H1 (cell line): ENCODE measurements at regions not wholly inside any gene's neighbourhood (a gene's known extent, or its start where the extent isn't known, plus 50 kb on each side); places are given as distances from the start of the nearest gene placed in this dataset.

Source experiments
- CTCF ChIA-PET: fragments of 300-600 bp; sonication (Branson Sonifier 250); formaldehyde crosslinking; loops from one replicate; lab custom pipeline; 2021; ENCODE audit not compliant: partially characterized antibody; lab: Charles Lee
- POLR2A ChIA-PET: fragments of 300-600 bp; sonication (Branson Sonifier 250); formaldehyde crosslinking; loops from one replicate; lab custom pipeline; 2021; ENCODE audit warnings: inconsistent platforms; ENCODE audit not compliant: partially characterized antibody; lab: Charles Lee
- DNase-seq, 2 experiments: peaks; one replicate each; pipeline versions ENCODE4 v3.0.0 to v3.0.0-alpha.2; 2010 to 2022; ENCODE audit warnings: low spot score in 2 of 2, low read depth in 1 of 2, mixed read lengths in 1 of 2
- FAIRE-seq: peaks from 2 replicates; lab custom pipeline; 2011; peaks lifted over from hg19 to GRCh38; lab: Jason Lieb, UNC
- H2AFZ ChIP-seq: 2 replicates; pipeline ENCODE4 v1.8.1; 2012; ENCODE audit warnings: low read length, inconsistent platforms
- H2AK5ac ChIP-seq: 2 replicates; pipeline ENCODE4 v1.6.1; 2013; ENCODE audit warnings: low read depth, low read length
- H2BK120ac ChIP-seq: replicated peaks from 2 replicates; pipeline ENCODE3; 2013; ENCODE audit warnings: low read depth, low read length, inconsistent platforms
- H2BK12ac ChIP-seq: 2 replicates; pipeline ENCODE4 v1.6.1; 2013; ENCODE audit warnings: low read depth, low read length
- H2BK15ac ChIP-seq: 2 replicates; pipeline ENCODE4 v1.6.1; 2013; ENCODE audit warnings: low read length
- H2BK20ac ChIP-seq: 2 replicates; pipeline ENCODE4 v1.6.1; 2013; ENCODE audit warnings: low read length
- H2BK5ac ChIP-seq: 2 replicates; pipeline ENCODE4 v1.6.1; 2013; ENCODE audit warnings: low read depth, low read length
- H3K14ac ChIP-seq: 2 replicates; pipeline ENCODE4 v1.6.1; 2013; ENCODE audit warnings: inconsistent platforms; ENCODE audit not compliant: insufficient read length
- H3K18ac ChIP-seq: 2 replicates; pipeline ENCODE4 v1.6.1; 2013; ENCODE audit warnings: low read length; ENCODE audit errors: extremely low read depth
- H3K23ac ChIP-seq: 2 replicates; pipeline ENCODE4 v1.6.1; 2013; ENCODE audit warnings: inconsistent platforms; ENCODE audit not compliant: insufficient read length
- H3K23me2 ChIP-seq: 2 replicates; pipeline ENCODE4 v1.6.1; 2013; ENCODE audit warnings: low read depth, low read length
- H3K27ac ChIP-seq: 2 replicates; pipeline ENCODE4 v1.6.1; 2011; ENCODE audit warnings: low read depth, low read length, inconsistent platforms
- H3K27me3 ChIP-seq, 4 experiments: replicated peaks in 1 of 4; 1 replicate in 1 of 4; 2 replicates in 3 of 4; pipeline versions ENCODE4 v1.6.1 to v1.8.1; 2011 to 2013; ENCODE audit warnings: low read length in 3 of 4, mild to moderate bottlenecking in 3 of 4, inconsistent platforms in 2 of 4, mixed read lengths in 2 of 4, moderate library complexity in 1 of 4; ENCODE audit not compliant: control insufficient read depth in 3 of 4, insufficient read depth in 3 of 4; ENCODE audit errors: extremely low read depth in 1 of 4
- H3K36me3 ChIP-seq, 4 experiments: 2 replicates each; pipeline versions ENCODE4 v1.6.1 to v1.8.1; 2011 to 2013; ENCODE audit warnings: mild to moderate bottlenecking in 4 of 4, low read length in 3 of 4, moderate library complexity in 2 of 4, control low read depth in 1 of 4, inconsistent platforms in 1 of 4; ENCODE audit not compliant: insufficient read depth in 4 of 4, control insufficient read depth in 2 of 4
- H3K4ac ChIP-seq: replicated peaks from 2 replicates; pipeline ENCODE3; 2013; ENCODE audit warnings: low read length, low read depth, mixed read lengths, inconsistent platforms; ENCODE audit not compliant: insufficient read length
- H3K4me1 ChIP-seq, 4 experiments: replicated peaks in 1 of 4; 1 replicate in 1 of 4; 2 replicates in 3 of 4; pipeline versions ENCODE4 v1.6.1 to v1.8.1; 2011 to 2013; ENCODE audit warnings: low read length in 3 of 4, inconsistent platforms in 2 of 4, mixed read lengths in 1 of 4; ENCODE audit not compliant: insufficient read depth in 4 of 4, control insufficient read depth in 3 of 4
- H3K4me2 ChIP-seq, 2 experiments: 2 replicates each; pipeline versions ENCODE4 v1.6.1 to v1.8.1; 2011 to 2013; ENCODE audit warnings: low read depth in 2 of 2, low read length in 2 of 2, control low read depth in 1 of 2, inconsistent platforms in 1 of 2, mild to moderate bottlenecking in 1 of 2; ENCODE audit not compliant: insufficient read depth in 1 of 2
- H3K4me3 ChIP-seq, 4 experiments: fragments of 200-600, 300-600 bp in 1 of 4; sonication (generic), shearing (Covaris generic), sonication (Bioruptor Twin) in 1 of 4; 2 replicates each; pipeline versions ENCODE4 v1.5.1 to v1.8.1; 2011 to 2016; ENCODE audit warnings: low read length in 4 of 4, low read depth in 3 of 4, control low read depth in 2 of 4, inconsistent platforms in 2 of 4, mild to moderate bottlenecking in 2 of 4, mixed read lengths in 1 of 4, moderate library complexity in 1 of 4; ENCODE audit not compliant: insufficient read depth in 2 of 4; ENCODE audit errors: extremely low read depth in 1 of 4
- H3K56ac ChIP-seq: replicated peaks from 2 replicates; pipeline ENCODE3; 2013; ENCODE audit warnings: low read depth, mild to moderate bottlenecking, mixed read lengths, low read length, inconsistent platforms; ENCODE audit not compliant: insufficient read length
- H3K79me1 ChIP-seq: 2 replicates; pipeline ENCODE4 v1.6.1; 2013; ENCODE audit warnings: low read depth, low read length, control low read depth
- H3K79me2 ChIP-seq, 2 experiments: 2 replicates each; pipeline versions ENCODE4 v1.6.1 to v1.8.1; 2012 to 2013; ENCODE audit warnings: low read length in 2 of 2, mild to moderate bottlenecking in 2 of 2, inconsistent platforms in 1 of 2; ENCODE audit not compliant: insufficient read depth in 2 of 2, control insufficient read depth in 1 of 2
- H3K9ac ChIP-seq, 4 experiments: replicated peaks in 1 of 4; 1 replicate in 1 of 4; 2 replicates in 3 of 4; pipeline versions ENCODE4 v1.6.1 to v1.8.1; 2011 to 2013; ENCODE audit warnings: low read depth in 3 of 4, low read length in 3 of 4, control low read depth in 2 of 4, mild to moderate bottlenecking in 2 of 4, moderate library complexity in 2 of 4, inconsistent platforms in 1 of 4; ENCODE audit errors: extremely low read depth in 1 of 4
- H3K9me3 ChIP-seq, 2 experiments: 2 replicates each; pipeline versions ENCODE4 v1.6.1 to v1.8.1; 2012 to 2013; ENCODE audit warnings: mild to moderate bottlenecking in 2 of 2, moderate library complexity in 2 of 2, control low read depth in 1 of 2, inconsistent platforms in 1 of 2, low read depth in 1 of 2, low read length in 1 of 2, mixed read lengths in 1 of 2; ENCODE audit not compliant: insufficient read depth in 2 of 2
- H4K20me1 ChIP-seq, 2 experiments: replicated peaks in 1 of 2; 2 replicates each; pipeline versions ENCODE3 to v1.8.1; 2011 to 2013; ENCODE audit warnings: inconsistent platforms in 2 of 2, low read length in 2 of 2, mild to moderate bottlenecking in 1 of 2; ENCODE audit not compliant: insufficient read depth in 2 of 2, control insufficient read depth in 1 of 2
- H4K5ac ChIP-seq: 2 replicates; pipeline ENCODE4 v1.6.1; 2013; ENCODE audit warnings: low read length, low read depth, mixed read lengths, inconsistent platforms; ENCODE audit not compliant: insufficient read length
- H4K8ac ChIP-seq: 2 replicates; pipeline ENCODE4 v1.8.0; 2013; ENCODE audit warnings: mild to moderate bottlenecking, moderate library complexity, low read length, inconsistent platforms; ENCODE audit not compliant: insufficient read depth; ENCODE audit errors: extremely low read depth
- H4K91ac ChIP-seq: replicated peaks from 2 replicates; pipeline ENCODE3; 2013; ENCODE audit warnings: low read length, mixed read lengths, inconsistent platforms; ENCODE audit not compliant: insufficient read length
- CBX8 ChIP-seq: fragments of 300-800, 300-1000 bp; sonication (generic); IDR thresholded peaks from 2 replicates; pipeline ENCODE4 v1.7.1; 2016; ENCODE audit warnings: low read depth, low read length, borderline replicate concordance
- EGR1 ChIP-seq: IDR thresholded peaks from 2 replicates; pipeline ENCODE4 v1.6.1; 2011; ENCODE audit warnings: low read depth, low read length, borderline replicate concordance
- FOSL1 ChIP-seq: IDR thresholded peaks from 2 replicates; pipeline ENCODE4 v1.6.1; 2011; ENCODE audit warnings: mild to moderate bottlenecking, low read depth, low read length, moderate library complexity; ENCODE audit not compliant: insufficient read depth
- JUND ChIP-seq: IDR thresholded peaks from 2 replicates; pipeline ENCODE4 v1.6.1; 2011; ENCODE audit warnings: mild to moderate bottlenecking, improper control_type of control experiment, low read length
- KDM5A ChIP-seq: fragments of 200-600 bp; IDR thresholded peaks from 2 replicates; pipeline ENCODE4 v1.7.1; 2012; ENCODE audit warnings: mild to moderate bottlenecking, low read length, inconsistent platforms, mixed read lengths
- NANOG ChIP-seq: IDR thresholded peaks from 2 replicates; pipeline ENCODE4 v1.6.1; 2011; ENCODE audit warnings: low read length, low read depth, mild to moderate bottlenecking, inconsistent platforms; ENCODE audit not compliant: insufficient read depth, poor library complexity, severe bottlenecking
- NRF1 ChIP-seq: IDR thresholded peaks from 2 replicates; pipeline ENCODE4 v1.6.1; 2011; ENCODE audit warnings: mild to moderate bottlenecking, low read depth, low read length, improper control_type of control experiment
- POU5F1 ChIP-seq: IDR thresholded peaks from 2 replicates; pipeline ENCODE4 v1.6.1; 2011; ENCODE audit warnings: low read depth, mild to moderate bottlenecking, low read length, moderate library complexity
- YY1 ChIP-seq: IDR thresholded peaks from 2 replicates; pipeline ENCODE4 v1.6.1; 2011; ENCODE audit warnings: low read depth, mild to moderate bottlenecking, low read length
- WGBS, 2 experiments: shearing (Covaris generic) in 1 of 2; methylation state at CpG; one replicate each; pipeline versions ENCODE4 v1.1.6 to v1.1.7; 2013 to 2015; ENCODE audit warnings: low lambda C conversion rate in 2 of 2, mixed read lengths in 2 of 2, inconsistent platforms in 1 of 2, low coverage in 1 of 2, missing lambda C conversion rate in 1 of 2; ENCODE audit not compliant: insufficient replicate concordance in 2 of 2, insufficient coverage in 1 of 2, insufficient read length in 1 of 2; ENCODE audit errors: extremely low coverage in 1 of 2, missing lambda C conversion rate in 1 of 2; 5-methylcytosine and 5-hydroxymethylcytosine counted together
- TF ChIP-seq, protein P1 (sequence below): IDR thresholded peaks from 2 replicates; pipeline ENCODE4 v1.6.1; 2011; ENCODE audit warnings: low read length, improper control_type of control experiment
- TF ChIP-seq, protein P2 (sequence below): IDR thresholded peaks from 2 replicates; pipeline ENCODE4 v1.6.1; 2012; ENCODE audit warnings: low read length, inconsistent platforms
- TF ChIP-seq, protein P3 (sequence below): IDR thresholded peaks from 2 replicates; pipeline ENCODE4 v1.6.1; 2012; ENCODE audit warnings: inconsistent platforms

DNA sequence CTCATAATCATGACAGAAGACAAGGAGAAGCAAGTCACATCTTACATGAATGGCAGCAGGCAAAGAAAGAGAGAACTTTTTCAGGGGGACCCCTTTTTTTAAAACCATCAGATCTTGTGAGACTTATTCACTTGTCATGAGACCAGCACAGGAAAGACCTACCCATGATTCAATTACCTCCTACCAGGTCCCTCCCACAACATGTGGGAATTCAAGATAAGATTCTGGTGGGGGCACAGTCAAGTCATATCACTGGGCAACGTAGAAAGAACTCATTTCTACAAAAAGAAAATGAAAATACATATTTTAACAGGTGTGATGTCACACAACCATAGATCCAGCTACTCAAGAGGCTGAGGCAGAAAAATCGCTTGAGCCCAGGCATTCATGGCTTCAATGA, 304.1 kb downstream of the IPMK start:
- H3K9me3 ChIP-seq = no peaks in the 10 kb centered on the region
- no peaks in the 10 kb centered on the region for H3K27me3 ChIP-seq
- H2BK15ac ChIP-seq = no peak overlapping the region
- no peaks in the 10 kb centered on the region for H3K4me1 ChIP-seq
- H3K18ac ChIP-seq = no peak overlapping the region
- H4K8ac ChIP-seq = no peak overlapping the region
- no peaks in the 10 kb centered on the region for H4K20me1 ChIP-seq
- no peak overlapping the region for H2BK12ac ChIP-seq
- H3K79me2 ChIP-seq = no peaks in the 10 kb centered on the region
- POLR2A ChIA-PET = no interaction called here
- no peak overlapping the region for H2AFZ ChIP-seq
- no peak overlapping the region for H2BK5ac ChIP-seq
- H3K27ac ChIP-seq = no peak overlapping the region
- no peak overlapping the region for H3K4me2 ChIP-seq
- no peak overlapping the region for H3K56ac ChIP-seq
- H3K14ac ChIP-seq = no peak overlapping the region
- no peak overlapping the region for H2BK20ac ChIP-seq
- no peak overlapping the region for H3K23ac ChIP-seq
- no peak overlapping the region for H4K5ac ChIP-seq
- H3K4me3 ChIP-seq = no peak overlapping the region
- DNase-seq (no peak), FAIRE-seq (no peak)
- WGBS, 2 experiments = 77% methylated on average over 2 of the region's 2 CpGs; no CpG with 5 or more reads in 1 of the 2 experiments
- no peak overlapping the region for H2AK5ac ChIP-seq
- H3K4ac ChIP-seq = no peak overlapping the region
- no peak overlapping the region for H2BK120ac ChIP-seq
- no peaks in the 10 kb centered on the region for H3K79me1 ChIP-seq
- CTCF ChIA-PET = no interaction called here
- H3K9ac ChIP-seq = no peak overlapping the region
- H3K36me3 ChIP-seq = no peaks in the 10 kb centered on the region
- no peaks in the 10 kb centered on the region for H3K23me2 ChIP-seq
- H4K91ac ChIP-seq = no peak overlapping the region
- TF ChIP-seq KDM5A (no peak), FOSL1 (no peak), NANOG (no peak), JUND (no peak), CBX8 (no peak), YY1 (no peak), NRF1 (no peak), POU5F1 (no peak), EGR1 (no peak)
- TF ChIP-seq, protein P1, sequence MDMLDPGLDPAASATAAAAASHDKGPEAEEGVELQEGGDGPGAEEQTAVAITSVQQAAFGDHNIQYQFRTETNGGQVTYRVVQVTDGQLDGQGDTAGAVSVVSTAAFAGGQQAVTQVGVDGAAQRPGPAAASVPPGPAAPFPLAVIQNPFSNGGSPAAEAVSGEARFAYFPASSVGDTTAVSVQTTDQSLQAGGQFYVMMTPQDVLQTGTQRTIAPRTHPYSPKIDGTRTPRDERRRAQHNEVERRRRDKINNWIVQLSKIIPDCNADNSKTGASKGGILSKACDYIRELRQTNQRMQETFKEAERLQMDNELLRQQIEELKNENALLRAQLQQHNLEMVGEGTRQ = no peak
- TF ChIP-seq, protein P2, sequence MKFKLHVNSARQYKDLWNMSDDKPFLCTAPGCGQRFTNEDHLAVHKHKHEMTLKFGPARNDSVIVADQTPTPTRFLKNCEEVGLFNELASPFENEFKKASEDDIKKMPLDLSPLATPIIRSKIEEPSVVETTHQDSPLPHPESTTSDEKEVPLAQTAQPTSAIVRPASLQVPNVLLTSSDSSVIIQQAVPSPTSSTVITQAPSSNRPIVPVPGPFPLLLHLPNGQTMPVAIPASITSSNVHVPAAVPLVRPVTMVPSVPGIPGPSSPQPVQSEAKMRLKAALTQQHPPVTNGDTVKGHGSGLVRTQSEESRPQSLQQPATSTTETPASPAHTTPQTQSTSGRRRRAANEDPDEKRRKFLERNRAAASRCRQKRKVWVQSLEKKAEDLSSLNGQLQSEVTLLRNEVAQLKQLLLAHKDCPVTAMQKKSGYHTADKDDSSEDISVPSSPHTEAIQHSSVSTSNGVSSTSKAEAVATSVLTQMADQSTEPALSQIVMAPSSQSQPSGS = no peak
- TF ChIP-seq, protein P3, sequence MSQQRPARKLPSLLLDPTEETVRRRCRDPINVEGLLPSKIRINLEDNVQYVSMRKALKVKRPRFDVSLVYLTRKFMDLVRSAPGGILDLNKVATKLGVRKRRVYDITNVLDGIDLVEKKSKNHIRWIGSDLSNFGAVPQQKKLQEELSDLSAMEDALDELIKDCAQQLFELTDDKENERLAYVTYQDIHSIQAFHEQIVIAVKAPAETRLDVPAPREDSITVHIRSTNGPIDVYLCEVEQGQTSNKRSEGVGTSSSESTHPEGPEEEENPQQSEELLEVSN = no peak
